ENCODE measurements at regions not wholly inside any gene's neighbourhood (a gene's known extent, or its start where the extent isn't known, plus 50 kb on each side); places are given as distances from the start of the nearest gene placed in this dataset.

GRCh38 chr6:68082086-68082485 lies 553.0 kb upstream of the ADGRB3 start:
- TF ChIP-seq POLR2A (IDR thresholded peaks at IDR 0.05; ENCODE audit: low read depth, low read length) (no peak), TAF1 (IDR thresholded peaks at IDR 0.05; ENCODE audit: low read depth, low read length) (no peak)

All from GM12891 (cell line).